Mammary epithelial cell (primary cell): ENCODE measurements at regions not wholly inside any gene's neighbourhood (a gene's known extent, or its start where the extent isn't known, plus 50 kb on each side); places are given as distances from the start of the nearest gene placed in this dataset.

Source experiments
- CTCF ChIP-seq, 2 donors: IDR thresholded peaks in 1 of 2; conservative IDR thresholded peaks in 1 of 2; 2 replicates each; pipeline ENCODE4 v1.5.1; 2011 to 2012; ENCODE audit warnings: inconsistent platforms in 2 of 2, low read length in 2 of 2, mild to moderate bottlenecking in 2 of 2, control low read depth in 1 of 2, low read depth in 1 of 2; ENCODE audit not compliant: insufficient read depth in 1 of 2; ENCODE audit errors: extremely low read depth in 1 of 2
- EZH2 ChIP-seq: IDR thresholded peaks from 2 replicates; pipeline ENCODE4 v1.6.1; 2012; ENCODE audit warnings: low read length, inconsistent platforms, borderline replicate concordance

DNA sequence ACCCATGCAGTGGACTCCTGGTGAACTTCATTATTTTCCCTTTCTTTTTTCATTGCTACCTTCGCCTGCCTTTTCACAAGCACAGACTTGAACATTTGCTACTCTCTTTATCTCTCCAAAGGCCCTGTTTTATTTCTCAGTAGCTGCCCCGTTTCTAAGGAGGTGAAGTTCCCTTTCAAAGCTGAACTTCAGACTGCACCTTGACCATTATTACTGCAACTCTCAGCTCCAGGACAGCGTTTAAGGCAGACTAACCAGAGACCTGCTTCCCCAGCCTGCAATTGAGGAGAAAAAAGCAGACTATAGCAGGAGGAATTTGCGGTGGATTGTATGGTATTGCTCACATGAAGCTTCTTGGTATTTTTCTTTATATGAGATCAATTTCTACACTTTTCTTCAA is 460.7 kb downstream of the CBLN4 start:
- no peak for TF ChIP-seq CTCF (conservative IDR thresholded peaks at IDR 0.05 in 1 of 2, IDR thresholded peaks at IDR 0.05 in 1 of 2; ENCODE audit: extremely low read depth in 1 of 2, insufficient read depth in 1 of 2, low read depth in 1 of 2, low read length in 2 of 2)
- TF ChIP-seq EZH2: no peak
